Esophagus squamous epithelium (tissue), 5 donors: ENCODE measurements at regions not wholly inside any gene's neighbourhood (a gene's known extent, or its start where the extent isn't known, plus 50 kb on each side); places are given as distances from the start of the nearest gene placed in this dataset.
A peak's percentile ranks its signal among the peaks of the same experiment; 100 is the strongest.

Source experiments
- DNase-seq: peaks from one replicate; lab custom pipeline; 2025; lab: John Stamatoyannopoulos, UW
- H3K27ac ChIP-seq, 4 donors: fragments of 200-600 bp; sonication (generic); one replicate each; pipeline ENCODE4 v1.5.1; 2016 to 2019; ENCODE audit warnings: mild to moderate bottlenecking in 1 of 4
- H3K27me3 ChIP-seq, 4 donors: fragments of 200-600 bp; sonication (generic); 1 replicate in 3 of 4; 2 replicates in 1 of 4; pipeline versions ENCODE4 v1.5.1 to v1.6.0; 2017 to 2021; ENCODE audit warnings: antibody characterized with exemption in 1 of 4
- H3K36me3 ChIP-seq, 3 donors: fragments of 200-600 bp; sonication (generic); one replicate each; pipeline ENCODE4 v1.5.1; 2016 to 2019
- H3K4me1 ChIP-seq, 3 donors: fragments of 200-600 bp; sonication (generic); one replicate each; pipeline ENCODE4 v1.5.1; 2017 to 2019
- H3K4me3 ChIP-seq, 4 donors: fragments of 200-600 bp; sonication (generic); 1 replicate in 3 of 4; 2 replicates in 1 of 4; pipeline ENCODE4 v1.5.1; 2016 to 2019; ENCODE audit warnings: mild to moderate bottlenecking in 2 of 4, moderate library complexity in 1 of 4
- H3K9me3 ChIP-seq, 3 donors: fragments of 200-600 bp; sonication (generic); one replicate each; pipeline ENCODE4 v1.5.1; 2016 to 2019
- CTCF ChIP-seq, 6 experiments: fragments of 450-650 bp in 4 of 6; fragments of 200-600 bp in 2 of 6; sonication (generic) in 2 of 6; IDR thresholded peaks; one replicate each; pipeline ENCODE4 v1.5.1; 2016 to 2019; ENCODE audit warnings: antibody characterized with exemption in 6 of 6, mild to moderate bottlenecking in 4 of 6, moderate library complexity in 4 of 6
- POLR2A ChIP-seq, 4 donors: fragments of 450-650 bp; IDR thresholded peaks; one replicate each; pipeline ENCODE4 v1.6.1; 2017; ENCODE audit warnings: antibody characterized with exemption in 4 of 4, mild to moderate bottlenecking in 4 of 4, moderate library complexity in 3 of 4
- WGBS, 2 donors: methylation state at CpG; one replicate each; pipeline ENCODE4 v1.1.5; 2018; 5-methylcytosine and 5-hydroxymethylcytosine counted together
- intact Hi-C: fragments of 100-400 bp; cut with DNase I; formaldehyde crosslinking; loops from one replicate; pipeline ENCODE4 v1.15.0; 2022
- donor health status: DM: yes; HTN: yes; CAD: no.

- no peak overlapping the region for H3K4me3 ChIP-seq
- H3K4me1 ChIP-seq: no peaks in the 10 kb centered on the region
- H3K9me3 ChIP-seq: no peaks in the 10 kb centered on the region
- DNase-seq: no peak
- intact Hi-C loops: no loop called here
- TF ChIP-seq POLR2A (IDR thresholded peaks at IDR 0.05) (no peak), CTCF (IDR thresholded peaks at IDR 0.05) (no peak)
- no peaks in the 10 kb centered on the region for H3K27me3 ChIP-seq
- WGBS, 2 donors: 53 to 66% methylated on average over 7 of the region's 7 CpGs
- H3K27ac ChIP-seq: peak overlapping the region in 2 of 4 donors; percentile 43 to 49
- H3K36me3 ChIP-seq: no peaks in the 10 kb centered on the region
These were observed 391.0 kb downstream of the FGF9 start for GRCh38 chr13:22061806-22062391.

DNA sequence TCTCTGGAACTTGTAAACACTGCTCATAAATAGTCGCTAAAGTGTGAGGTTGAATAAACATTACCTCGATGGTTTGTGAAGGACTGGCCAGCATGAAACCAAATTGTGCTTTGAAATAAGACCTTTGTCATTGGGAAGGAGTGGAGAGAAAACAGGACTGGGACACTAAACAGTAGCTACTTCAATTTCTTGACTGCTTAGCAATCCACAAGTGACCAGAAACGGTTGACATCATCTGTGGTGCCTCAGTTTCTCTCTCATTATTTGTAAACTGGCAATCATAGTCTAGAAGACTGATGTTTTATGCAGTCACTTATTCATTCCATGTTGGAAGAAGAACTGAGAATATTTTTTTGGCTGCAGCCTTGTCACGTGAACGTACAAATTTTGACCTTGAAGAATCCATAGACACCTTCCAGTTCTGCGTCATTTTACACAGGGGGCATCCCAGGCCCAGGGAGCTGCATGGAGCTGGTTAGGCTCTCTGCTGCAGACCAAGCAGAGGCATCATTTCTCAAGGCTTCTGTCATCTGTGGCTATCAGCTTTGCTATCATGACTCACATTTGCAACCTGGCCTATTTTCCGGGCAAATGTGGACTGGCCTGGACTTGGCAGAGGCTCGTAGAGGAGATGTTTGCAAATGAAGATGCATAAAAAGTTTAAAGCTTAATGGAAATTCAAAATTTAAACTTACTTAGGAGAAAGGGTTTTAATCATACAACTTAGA is 391.8 kb downstream of the FGF9 start:
- H3K4me3 ChIP-seq: no peak overlapping the region
- H3K27me3 ChIP-seq: no peaks in the 10 kb centered on the region
- no peak for DNase-seq
- TF ChIP-seq CTCF (IDR thresholded peaks at IDR 0.05): no peak
- H3K36me3 ChIP-seq: no peaks in the 10 kb centered on the region
- no peaks in the 10 kb centered on the region for H3K9me3 ChIP-seq
- 48 to 59% methylated on average over 8 of the region's 8 CpGs for whole genome bisulfite sequencing, 2 donors
- intact Hi-C loops: no loop called here
- H3K27ac ChIP-seq: peak overlapping the region in 1 of 4 donors; percentile 21
- H3K4me1 ChIP-seq: no peaks in the 10 kb centered on the region

DNA sequence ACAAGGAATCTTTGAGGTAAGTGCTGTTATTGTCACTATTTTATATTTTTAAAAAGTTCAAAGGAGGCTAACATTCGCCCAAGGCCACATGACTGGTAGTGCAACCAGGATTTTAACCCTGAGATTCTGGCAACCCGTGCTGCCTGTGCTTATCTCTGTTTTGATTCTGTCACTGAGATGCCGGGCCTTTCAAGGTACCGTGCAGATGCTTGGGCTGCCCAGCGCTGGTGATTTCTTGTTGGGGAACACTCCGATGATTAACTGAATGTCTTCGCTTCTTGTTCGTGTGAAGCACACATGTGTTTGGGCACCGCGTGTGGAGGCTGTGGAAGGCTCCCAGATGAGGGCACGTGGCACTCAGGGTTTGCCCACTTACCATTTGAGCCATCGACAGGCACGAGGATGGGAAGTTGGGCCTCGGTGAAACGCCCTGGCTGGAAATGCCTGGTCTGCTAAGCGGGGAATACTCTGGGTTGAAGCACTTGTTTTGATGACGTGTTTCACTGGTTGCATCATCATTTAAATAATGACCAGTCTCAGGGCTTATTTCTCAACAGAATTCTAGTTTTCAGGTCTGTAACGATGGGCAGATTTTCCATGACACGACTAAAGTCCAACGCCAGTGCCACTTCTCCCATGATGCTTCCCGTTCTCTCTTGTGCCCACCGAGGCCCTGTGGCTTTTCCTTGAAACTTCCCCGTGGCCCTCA is 392.7 kb downstream of the FGF9 start:
- no peak overlapping the region for H3K27ac ChIP-seq
- DNase-seq: no peak
- TF ChIP-seq POLR2A (IDR thresholded peaks at IDR 0.05) (no peak), CTCF (IDR thresholded peaks at IDR 0.05) (no peak)
- WGBS, 2 donors: 80 to 92% methylated on average over 18 to 19 of the region's 23 CpGs
- no peaks in the 10 kb centered on the region for H3K27me3 ChIP-seq
- H3K4me3 ChIP-seq: no peak overlapping the region
- H3K4me1 ChIP-seq: no peaks in the 10 kb centered on the region
- intact Hi-C loops: no loop called here
- H3K9me3 ChIP-seq: no peaks in the 10 kb centered on the region
- no peaks in the 10 kb centered on the region for H3K36me3 ChIP-seq

DNA sequence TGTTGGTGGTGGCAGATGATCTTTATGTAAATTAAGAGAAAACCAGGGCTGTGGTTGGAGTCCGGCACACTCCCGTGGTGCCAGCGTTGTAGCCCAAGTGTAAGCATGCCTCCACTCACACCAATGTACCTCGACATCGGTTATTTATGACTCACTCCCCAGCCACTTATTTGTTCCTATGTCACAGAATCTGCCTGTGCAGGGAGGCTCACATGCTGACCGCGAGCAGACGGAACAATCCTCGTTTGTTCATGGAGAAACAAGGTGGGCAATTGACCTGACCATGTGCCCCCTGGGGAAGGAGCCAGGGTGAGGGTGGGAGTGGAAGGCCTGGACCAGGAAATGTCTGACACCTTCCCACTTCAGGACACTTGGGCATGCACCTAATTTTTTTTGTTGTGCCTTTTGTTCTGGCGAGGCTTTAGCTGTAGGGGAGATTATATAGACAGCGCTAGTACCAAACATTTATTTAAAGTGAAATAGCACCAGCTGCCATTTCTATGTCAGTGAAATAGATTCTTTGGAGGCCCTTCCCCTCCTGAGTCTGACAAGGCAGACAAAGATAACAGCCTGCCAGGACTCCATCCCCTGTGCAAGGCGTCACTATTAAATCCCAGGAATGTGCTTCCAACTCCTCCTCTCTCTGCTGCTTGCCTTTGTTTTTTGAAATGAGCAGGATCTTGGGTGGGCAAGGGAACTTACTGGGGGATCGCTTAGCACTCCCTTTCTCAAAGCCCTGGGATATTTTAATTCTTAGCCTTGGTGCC is 394.2 kb downstream of the FGF9 start:
- intact Hi-C loops: no loop called here

More for the DNA sequence above, 394.2 kb downstream of the FGF9 start:
- TF ChIP-seq CTCF (IDR thresholded peaks at IDR 0.05): no peak
- no peak for TF ChIP-seq POLR2A (IDR thresholded peaks at IDR 0.05)
- Histone ChIP-seq H3K27ac (no peak overlapping the region), H3K36me3 (no peaks in the 10 kb centered on the region), H3K4me3 (no peak overlapping the region), H3K4me1 (no peaks in the 10 kb centered on the region), H3K9me3 (no peaks in the 10 kb centered on the region), H3K27me3 (no peaks in the 10 kb centered on the region)
- WGBS, 2 donors: 64 to 71% methylated on average over 11 to 13 of the region's 13 CpGs
- DNase-seq: no peak
